ENCODE measurements at regions not wholly inside any gene's neighbourhood (a gene's known extent, or its start where the extent isn't known, plus 50 kb on each side); places are given as distances from the start of the nearest gene placed in this dataset.

DNA sequence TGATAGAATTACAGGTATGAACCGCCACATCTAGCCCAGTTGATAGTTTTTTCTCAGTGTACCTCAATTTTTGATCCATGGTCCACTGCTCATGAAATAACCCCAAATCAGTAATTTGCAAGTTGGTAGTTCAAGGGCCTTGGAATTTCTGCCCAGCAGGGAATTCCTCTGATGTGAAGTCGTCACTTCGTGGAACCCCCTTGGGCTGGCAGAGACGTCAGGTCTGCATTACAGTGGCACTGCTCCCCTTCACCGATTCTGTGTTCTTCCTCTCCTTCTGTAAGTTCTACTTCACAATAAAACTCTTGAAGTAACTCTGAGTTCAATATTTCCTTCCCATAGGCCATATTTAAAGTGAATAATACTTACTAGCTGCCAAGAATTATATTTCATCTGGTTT, 881.0 kb downstream of the OTOL1 start:
- Mint-ChIP-seq H3K9me3 (peaks cover 0 to 19% (median 7%) of the 10 kb centered on the region in 3 donors), H3K4me3 (no peak overlapping the region), H3K36me3 (no peaks in the 10 kb centered on the region), H3K4me1 (no peaks in the 10 kb centered on the region), H3K27me3 (no peaks in the 10 kb centered on the region), H3K27ac (no peak overlapping the region)
- H3K36me3 ChIP-seq (ENCODE audit: control insufficient read depth in 2 of 2, extremely low read depth in 1 of 2, insufficient read depth in 1 of 2, low read length in 1 of 2), result no peaks in the 10 kb centered on the region
- no peak overlapping the region for H3K4me3 ChIP-seq (ENCODE audit: control insufficient read depth in 1 of 2, extremely low read depth in 1 of 2, low read length in 1 of 2)
- WGBS (ENCODE audit: insufficient coverage), result 100% methylated on average over 1 of the region's 5 CpGs
- H3K27me3 ChIP-seq (replicated peaks in 1 of 2; ENCODE audit: control insufficient read depth in 2 of 2, extremely low read depth in 1 of 2, insufficient read depth in 2 of 2, low read length in 1 of 2), result no peaks in the 10 kb centered on the region
- H3K4me1 ChIP-seq (ENCODE audit: control insufficient read depth in 1 of 2, extremely low read depth in 1 of 2, insufficient read depth in 2 of 2, low read length in 2 of 2), result no peaks in the 10 kb centered on the region
- peaks cover 2% of the 10 kb centered on the region for H3K9me3 ChIP-seq
- ATAC-seq (replicated peaks in 1 of 4) (no peak), DNase-seq (no peak)
- CTCF ChIA-PET, result no interaction called here
- H3K27ac ChIP-seq (ENCODE audit: low read length), result no peak overlapping the region
- POLR2A ChIA-PET, result no interaction called here

DNA sequence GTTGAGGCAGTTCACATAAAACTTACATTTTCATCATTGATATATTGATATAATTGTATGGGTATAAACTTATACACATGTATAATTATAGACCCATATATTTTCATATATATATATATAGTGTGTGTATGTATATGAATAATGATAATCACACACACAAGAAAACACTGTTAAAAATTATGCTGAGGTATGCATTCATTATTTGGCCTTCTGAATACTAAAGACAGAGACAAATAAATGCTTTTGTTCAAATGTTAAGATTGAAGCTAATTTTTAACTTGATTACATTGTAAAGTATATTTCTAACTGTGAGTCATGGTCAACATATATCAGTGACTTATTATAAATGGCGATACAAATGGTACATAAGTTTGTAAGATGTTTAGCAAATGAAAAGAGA, 888.8 kb downstream of the OTOL1 start:
- no peaks in the 10 kb centered on the region for H3K4me1 Mint-ChIP-seq
- ATAC-seq (replicated peaks in 1 of 4), result no peak
- POLR2A ChIA-PET, result no interaction called here

DNA sequence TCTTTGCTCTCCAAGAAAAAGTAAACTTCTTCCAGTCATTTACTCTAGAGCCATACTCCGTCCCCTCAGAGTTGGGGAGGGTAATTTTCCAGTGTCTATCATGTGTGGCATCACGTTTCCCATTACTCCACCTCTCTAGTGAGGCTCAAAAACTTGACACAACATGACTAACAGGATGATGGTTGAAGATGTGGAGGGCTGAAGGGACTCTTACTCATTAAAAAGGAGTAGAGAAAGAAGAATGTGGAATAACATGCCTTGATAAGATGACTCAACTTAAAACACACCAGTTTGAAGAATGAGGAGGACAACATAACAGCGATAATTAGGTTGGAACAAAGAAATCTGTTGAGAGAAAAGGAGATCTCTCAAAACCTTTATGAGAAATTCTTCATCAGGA, 894.3 kb downstream of the OTOL1 start:
- H3K36me3 ChIP-seq (ENCODE audit: control insufficient read depth in 2 of 2, extremely low read depth in 1 of 2, insufficient read depth in 1 of 2, low read length in 1 of 2), result no peaks in the 10 kb centered on the region
- Mint-ChIP-seq H3K9me3 (peaks cover 3 to 12% (median 7%) of the 10 kb centered on the region in 3 donors), H3K36me3 (no peaks in the 10 kb centered on the region), H3K4me1 (no peaks in the 10 kb centered on the region), H3K4me3 (no peak overlapping the region), H3K27ac (no peak overlapping the region), H3K27me3 (no peaks in the 10 kb centered on the region)
- WGBS (ENCODE audit: insufficient coverage), result no CpG with 5 or more reads among the region's 3 CpGs
- H3K9me3 ChIP-seq, result no peaks in the 10 kb centered on the region
- CTCF ChIA-PET, result no interaction called here
- no peaks in the 10 kb centered on the region for H3K27me3 ChIP-seq (replicated peaks in 1 of 2; ENCODE audit: control insufficient read depth in 2 of 2, extremely low read depth in 1 of 2, insufficient read depth in 2 of 2, low read length in 1 of 2)
- no peak overlapping the region for H3K4me3 ChIP-seq (ENCODE audit: control insufficient read depth in 1 of 2, extremely low read depth in 1 of 2, low read length in 1 of 2)
- POLR2A ChIA-PET, result no interaction called here
- ATAC-seq (replicated peaks in 1 of 4), result no peak
- no peaks in the 10 kb centered on the region for H3K4me1 ChIP-seq (ENCODE audit: control insufficient read depth in 1 of 2, extremely low read depth in 1 of 2, insufficient read depth in 2 of 2, low read length in 2 of 2)
- DNase-seq, result no peak
- no peak overlapping the region for H3K27ac ChIP-seq (ENCODE audit: low read length)

More for the DNA sequence above, 888.8 kb downstream of the OTOL1 start:
- DNase-seq, result no peak
- no CpG with 5 or more reads among the region's 1 CpG for WGBS (ENCODE audit: insufficient coverage)
- H3K4me1 ChIP-seq (ENCODE audit: control insufficient read depth in 1 of 2, extremely low read depth in 1 of 2, insufficient read depth in 2 of 2, low read length in 2 of 2), result no peaks in the 10 kb centered on the region
- CTCF ChIA-PET, result no interaction called here
- no peak overlapping the region for H3K27ac Mint-ChIP-seq
- no peaks in the 10 kb centered on the region for H3K9me3 ChIP-seq
- no peak overlapping the region for H3K27ac ChIP-seq (ENCODE audit: low read length)
- H3K36me3 Mint-ChIP-seq, result no peaks in the 10 kb centered on the region
- H3K4me3 Mint-ChIP-seq, result no peak overlapping the region
- H3K36me3 ChIP-seq (ENCODE audit: control insufficient read depth in 2 of 2, extremely low read depth in 1 of 2, insufficient read depth in 1 of 2, low read length in 1 of 2), result no peaks in the 10 kb centered on the region
- H3K9me3 Mint-ChIP-seq, result peaks cover 0 to 6% (median 4%) of the 10 kb centered on the region in 3 donors
- H3K27me3 Mint-ChIP-seq, result no peaks in the 10 kb centered on the region
- no peak overlapping the region for H3K4me3 ChIP-seq (ENCODE audit: control insufficient read depth in 1 of 2, extremely low read depth in 1 of 2, low read length in 1 of 2)
- H3K27me3 ChIP-seq (replicated peaks in 1 of 2; ENCODE audit: control insufficient read depth in 2 of 2, extremely low read depth in 1 of 2, insufficient read depth in 2 of 2, low read length in 1 of 2), result no peaks in the 10 kb centered on the region

DNA sequence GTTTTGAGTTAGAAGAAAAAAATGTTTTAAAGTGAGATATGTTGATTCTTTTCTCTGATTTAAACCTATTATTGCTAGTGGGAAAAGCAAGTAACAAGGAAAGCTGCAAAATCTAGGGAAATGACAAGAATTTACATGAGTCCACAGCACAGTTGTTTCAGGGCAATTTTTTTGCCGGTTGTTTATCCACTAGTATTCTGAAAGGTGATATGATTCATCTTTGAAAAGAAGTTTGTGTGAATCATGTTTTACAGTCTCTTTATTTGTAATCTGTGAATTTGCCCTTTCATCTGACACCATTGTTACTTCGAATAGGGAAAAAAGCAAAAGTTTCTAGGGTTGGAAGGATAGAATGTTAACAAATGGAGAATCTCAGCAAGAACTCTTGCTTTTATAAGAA, 894.7 kb downstream of the OTOL1 start:
- WGBS (ENCODE audit: insufficient coverage), result 100% methylated on average over 1 of the region's 2 CpGs

DNA sequence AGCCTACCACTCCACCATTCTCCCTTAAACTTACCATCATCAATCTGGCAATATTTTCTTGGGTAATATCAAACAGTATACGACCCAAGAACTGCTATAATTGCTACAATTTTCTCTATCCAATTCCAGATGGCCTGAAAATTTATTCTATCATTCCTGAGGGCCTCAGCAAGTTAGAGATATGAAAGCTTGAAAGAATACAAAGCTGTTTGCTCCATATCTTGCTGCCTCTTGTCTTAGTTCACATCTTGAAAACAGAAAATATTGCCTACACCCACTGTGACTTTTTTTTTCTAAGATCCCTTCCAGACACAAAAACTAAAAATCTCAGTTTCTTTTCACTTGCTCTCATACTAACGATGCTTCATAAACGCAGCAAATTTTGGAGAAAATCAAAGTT, 898.9 kb downstream of the OTOL1 start:
- 40% methylated on average over 1 of the region's 3 CpGs for WGBS (ENCODE audit: insufficient coverage)
- no peak for ATAC-seq (replicated peaks in 1 of 4)
- ChIA-PET POLR2A (no interaction called here), CTCF (no interaction called here)
- H3K27ac Mint-ChIP-seq, result no peak overlapping the region
- no peak overlapping the region for H3K4me3 Mint-ChIP-seq
- no peaks in the 10 kb centered on the region for H3K9me3 ChIP-seq
- H3K36me3 ChIP-seq (ENCODE audit: control insufficient read depth in 2 of 2, extremely low read depth in 1 of 2, insufficient read depth in 1 of 2, low read length in 1 of 2), result no peaks in the 10 kb centered on the region
- H3K4me3 ChIP-seq (ENCODE audit: control insufficient read depth in 1 of 2, extremely low read depth in 1 of 2, low read length in 1 of 2), result no peak overlapping the region
- no peak overlapping the region for H3K27ac ChIP-seq (ENCODE audit: low read length)
- H3K4me1 Mint-ChIP-seq, result no peaks in the 10 kb centered on the region
- H3K36me3 Mint-ChIP-seq, result no peaks in the 10 kb centered on the region
- peaks cover 3 to 14% (median 7%) of the 10 kb centered on the region in 3 donors for H3K9me3 Mint-ChIP-seq
- no peaks in the 10 kb centered on the region for H3K27me3 Mint-ChIP-seq
- DNase-seq, result no peak
- H3K27me3 ChIP-seq (replicated peaks in 1 of 2; ENCODE audit: control insufficient read depth in 2 of 2, extremely low read depth in 1 of 2, insufficient read depth in 2 of 2, low read length in 1 of 2), result no peaks in the 10 kb centered on the region
- no peaks in the 10 kb centered on the region for H3K4me1 ChIP-seq (ENCODE audit: control insufficient read depth in 1 of 2, extremely low read depth in 1 of 2, insufficient read depth in 2 of 2, low read length in 2 of 2)

More for the DNA sequence above, 894.7 kb downstream of the OTOL1 start:
- H3K27ac ChIP-seq (ENCODE audit: low read length), result no peak overlapping the region
- Mint-ChIP-seq H3K27ac (no peak overlapping the region), H3K4me3 (no peak overlapping the region), H3K27me3 (no peaks in the 10 kb centered on the region), H3K4me1 (no peaks in the 10 kb centered on the region), H3K9me3 (peaks cover 3 to 12% (median 7%) of the 10 kb centered on the region in 3 donors), H3K36me3 (no peaks in the 10 kb centered on the region)
- ChIA-PET CTCF (no interaction called here), POLR2A (no interaction called here)
- H3K9me3 ChIP-seq, result no peaks in the 10 kb centered on the region
- H3K27me3 ChIP-seq (replicated peaks in 1 of 2; ENCODE audit: control insufficient read depth in 2 of 2, extremely low read depth in 1 of 2, insufficient read depth in 2 of 2, low read length in 1 of 2), result no peaks in the 10 kb centered on the region
- no peak for DNase-seq
- H3K36me3 ChIP-seq (ENCODE audit: control insufficient read depth in 2 of 2, extremely low read depth in 1 of 2, insufficient read depth in 1 of 2, low read length in 1 of 2), result no peaks in the 10 kb centered on the region
- H3K4me1 ChIP-seq (ENCODE audit: control insufficient read depth in 1 of 2, extremely low read depth in 1 of 2, insufficient read depth in 2 of 2, low read length in 2 of 2), result no peaks in the 10 kb centered on the region
- ATAC-seq (replicated peaks in 1 of 4), result no peak
- no peak overlapping the region for H3K4me3 ChIP-seq (ENCODE audit: control insufficient read depth in 1 of 2, extremely low read depth in 1 of 2, low read length in 1 of 2)

DNA sequence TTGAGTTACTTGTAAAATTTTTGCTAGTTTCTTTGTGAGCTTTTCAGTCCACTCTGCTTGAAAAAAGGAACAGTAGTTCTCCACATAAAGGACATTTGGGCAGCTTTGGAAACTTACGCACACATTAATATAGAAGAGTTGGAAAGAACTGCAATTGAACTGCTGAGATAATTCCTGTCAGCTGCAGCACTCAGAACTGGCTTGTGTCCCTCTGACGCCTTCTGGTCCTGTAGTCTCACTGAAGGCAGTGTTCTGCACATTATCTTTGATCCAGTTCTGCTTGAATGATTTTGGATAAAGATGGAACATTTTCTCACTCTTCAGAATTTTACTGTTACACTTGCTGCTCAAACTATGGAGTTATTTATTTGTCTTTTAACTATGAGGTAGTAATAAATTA, 901.9 kb downstream of the OTOL1 start:
- no peaks in the 10 kb centered on the region for H3K9me3 ChIP-seq
- CTCF ChIA-PET, result no interaction called here
- no peaks in the 10 kb centered on the region for H3K36me3 ChIP-seq (ENCODE audit: control insufficient read depth in 2 of 2, extremely low read depth in 1 of 2, insufficient read depth in 1 of 2, low read length in 1 of 2)
- Mint-ChIP-seq H3K27ac (no peak overlapping the region), H3K36me3 (no peaks in the 10 kb centered on the region), H3K4me1 (no peaks in the 10 kb centered on the region), H3K27me3 (no peaks in the 10 kb centered on the region), H3K9me3 (peaks cover 0 to 17% (median 4%) of the 10 kb centered on the region in 3 donors), H3K4me3 (no peak overlapping the region)
- DNase-seq, result no peak
- no peak overlapping the region for H3K27ac ChIP-seq (ENCODE audit: low read length)
- no peaks in the 10 kb centered on the region for H3K4me1 ChIP-seq (ENCODE audit: control insufficient read depth in 1 of 2, extremely low read depth in 1 of 2, insufficient read depth in 2 of 2, low read length in 2 of 2)
- POLR2A ChIA-PET, result no interaction called here
- ATAC-seq (replicated peaks in 1 of 4), result no peak
- H3K4me3 ChIP-seq (ENCODE audit: control insufficient read depth in 1 of 2, extremely low read depth in 1 of 2, low read length in 1 of 2), result no peak overlapping the region
- no CpG with 5 or more reads among the region's 2 CpGs for WGBS (ENCODE audit: insufficient coverage)
- H3K27me3 ChIP-seq (replicated peaks in 1 of 2; ENCODE audit: control insufficient read depth in 2 of 2, extremely low read depth in 1 of 2, insufficient read depth in 2 of 2, low read length in 1 of 2), result no peaks in the 10 kb centered on the region

DNA sequence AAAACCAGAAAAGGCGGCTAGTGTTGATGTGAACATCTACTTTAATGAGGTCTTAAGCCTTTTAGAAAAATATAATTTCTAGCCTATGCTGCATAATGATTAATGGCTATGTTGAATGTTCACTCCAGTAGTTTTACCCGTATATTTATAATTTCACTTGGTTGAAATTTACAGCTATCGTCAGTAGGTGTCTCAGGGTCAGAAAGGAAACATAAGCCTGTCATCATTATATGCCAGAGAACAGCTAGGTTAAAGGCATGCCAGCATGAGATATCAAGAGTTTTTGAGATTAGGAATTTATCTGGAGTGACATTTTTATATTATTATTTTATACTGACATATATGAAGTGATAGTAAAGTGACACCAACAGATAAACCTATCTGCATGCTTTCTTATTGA, 904.1 kb downstream of the OTOL1 start:
- Histone ChIP-seq H3K4me3 (ENCODE audit: control insufficient read depth in 1 of 2, extremely low read depth in 1 of 2, low read length in 1 of 2) (no peak overlapping the region), H3K4me1 (ENCODE audit: control insufficient read depth in 1 of 2, extremely low read depth in 1 of 2, insufficient read depth in 2 of 2, low read length in 2 of 2) (no peaks in the 10 kb centered on the region), H3K9me3 (no peaks in the 10 kb centered on the region), H3K36me3 (ENCODE audit: control insufficient read depth in 2 of 2, extremely low read depth in 1 of 2, insufficient read depth in 1 of 2, low read length in 1 of 2) (no peaks in the 10 kb centered on the region), H3K27me3 (replicated peaks in 1 of 2; ENCODE audit: control insufficient read depth in 2 of 2, extremely low read depth in 1 of 2, insufficient read depth in 2 of 2, low read length in 1 of 2) (no peaks in the 10 kb centered on the region), H3K27ac (ENCODE audit: low read length) (no peak overlapping the region)
- DNase-seq, result no peak
- H3K27me3 Mint-ChIP-seq, result no peaks in the 10 kb centered on the region
- no peaks in the 10 kb centered on the region for H3K4me1 Mint-ChIP-seq
- no peak overlapping the region for H3K4me3 Mint-ChIP-seq
- WGBS (ENCODE audit: insufficient coverage), result no CpG with 5 or more reads among the region's 3 CpGs
- peaks cover 0 to 18% (median 2%) of the 10 kb centered on the region in 3 donors for H3K9me3 Mint-ChIP-seq
- POLR2A ChIA-PET, result no interaction called here
- H3K36me3 Mint-ChIP-seq, result no peaks in the 10 kb centered on the region
- no peak for ATAC-seq (replicated peaks in 1 of 4)
- no peak overlapping the region for H3K27ac Mint-ChIP-seq
- CTCF ChIA-PET, result no interaction called here

Measured in T-cell (primary cell).